SK-N-SH treated with all-trans-retinoic acid at 6 μM for 48 hours (cell line): ENCODE measurements at regions not wholly inside any gene's neighbourhood (a gene's known extent, or its start where the extent isn't known, plus 50 kb on each side); places are given as distances from the start of the nearest gene placed in this dataset.

ENCODE experiments used
- ATAC-seq: fragments of 200-7000 bp; cut with Tn5 transposase; 3 replicates; pipeline ENCODE4 v1.9.1; 2020; ENCODE audit warnings: mild to moderate bottlenecking, moderate library complexity
- ARNTL ChIP-seq: fragments of 450-650 bp; formaldehyde crosslinking; IDR thresholded peaks from 2 replicates; pipeline ENCODE4 v1.5.0; 2020; ENCODE audit warnings: low read depth, mild to moderate bottlenecking, moderate library complexity, borderline replicate concordance
- CREB5 ChIP-seq: fragments of 250-450 bp; sonication (Bioruptor Pico); IDR thresholded peaks from 2 replicates; pipeline ENCODE4 v1.5.1; 2020; ENCODE audit warnings: low read depth, mild to moderate bottlenecking, moderate library complexity
- CSDC2 ChIP-seq: fragments of 250-450 bp; sonication (Bioruptor Pico); IDR thresholded peaks from 2 replicates; pipeline ENCODE4 v1.5.0; 2020; ENCODE audit warnings: mild to moderate bottlenecking, moderate library complexity
- CSRNP3 ChIP-seq: fragments of 250-450 bp; sonication (Bioruptor Pico); IDR thresholded peaks from 2 replicates; pipeline ENCODE4 v1.5.1; 2021; ENCODE audit warnings: mild to moderate bottlenecking, moderate library complexity
- GLIS3 ChIP-seq: fragments of 250-450 bp; sonication (Bioruptor Pico); IDR thresholded peaks from 2 replicates; pipeline ENCODE4 v1.5.0; 2020; ENCODE audit warnings: mild to moderate bottlenecking, moderate library complexity
- ISL1 ChIP-seq: fragments of 250-450 bp; sonication (Bioruptor Pico); IDR thresholded peaks from 2 replicates; pipeline ENCODE4 v2.1.2; 2022; ENCODE audit warnings: mild to moderate bottlenecking, moderate library complexity
- OSR1 ChIP-seq: fragments of 250-450 bp; sonication (Bioruptor Pico); IDR thresholded peaks from 2 replicates; pipeline ENCODE4 v1.8.0; 2022; ENCODE audit warnings: moderate library complexity, mild to moderate bottlenecking, inconsistent platforms
- RARB ChIP-seq: fragments of 250-450 bp; sonication (Bioruptor Pico); IDR thresholded peaks from 2 replicates; pipeline ENCODE4 v1.8.0; 2021; ENCODE audit warnings: mild to moderate bottlenecking, moderate library complexity
- TCF4 ChIP-seq: fragments of 250-450 bp; sonication (Bioruptor Pico); IDR thresholded peaks from 2 replicates; pipeline ENCODE4 v1.8.0; 2021; ENCODE audit warnings: mild to moderate bottlenecking, moderate library complexity, borderline replicate concordance
- TOX ChIP-seq: fragments of 250-450 bp; sonication (Bioruptor Pico); IDR thresholded peaks from 2 replicates; pipeline ENCODE4 v1.8.0; 2021; ENCODE audit warnings: mild to moderate bottlenecking, moderate library complexity, borderline replicate concordance
- ZFP3 ChIP-seq: fragments of 250-450 bp; sonication (Bioruptor Pico); IDR thresholded peaks from 2 replicates; pipeline ENCODE4 v1.5.0; 2020; ENCODE audit warnings: mild to moderate bottlenecking, moderate library complexity
- ZFP30 ChIP-seq: fragments of 450-650 bp; formaldehyde crosslinking; IDR thresholded peaks from 2 replicates; pipeline ENCODE4 v1.5.0; 2022; ENCODE audit warnings: mild to moderate bottlenecking, moderate library complexity
- ZNF565 ChIP-seq: fragments of 450-650 bp; formaldehyde crosslinking; conservative IDR thresholded peaks from 2 replicates; pipeline ENCODE4 v1.5.0; 2020; ENCODE audit warnings: low read depth, mild to moderate bottlenecking, moderate library complexity
- ZNF70 ChIP-seq: fragments of 450-650 bp; formaldehyde crosslinking; IDR thresholded peaks from 2 replicates; pipeline ENCODE4 v1.5.0; 2020; ENCODE audit warnings: mild to moderate bottlenecking, moderate library complexity
- TF ChIP-seq, protein P1 (sequence below): fragments of 250-450 bp; sonication (Bioruptor Pico); IDR thresholded peaks from 2 replicates; pipeline ENCODE4 v1.8.0; 2021; ENCODE audit warnings: low read depth, mild to moderate bottlenecking, moderate library complexity, borderline replicate concordance
- TF ChIP-seq, protein P2 (sequence below): fragments of 250-450 bp; sonication (Bioruptor Pico); IDR thresholded peaks from 2 replicates; pipeline ENCODE4 v1.8.0; 2020; ENCODE audit warnings: mild to moderate bottlenecking, moderate library complexity, borderline replicate concordance

GRCh38 chr10:78283069-78283682 is 249.5 kb downstream of the RPS24 start:
- ATAC-seq = no peak
- TF ChIP-seq CREB5 = no peak
- no peak for TF ChIP-seq ZFP3 (CRISPR knock-in tag)
- TF ChIP-seq CSDC2 (CRISPR knock-in tag) = no peak
- no peak for TF ChIP-seq ZNF70
- TF ChIP-seq ZFP30 (CRISPR knock-in tag) = no peak
- TF ChIP-seq, protein P1, sequence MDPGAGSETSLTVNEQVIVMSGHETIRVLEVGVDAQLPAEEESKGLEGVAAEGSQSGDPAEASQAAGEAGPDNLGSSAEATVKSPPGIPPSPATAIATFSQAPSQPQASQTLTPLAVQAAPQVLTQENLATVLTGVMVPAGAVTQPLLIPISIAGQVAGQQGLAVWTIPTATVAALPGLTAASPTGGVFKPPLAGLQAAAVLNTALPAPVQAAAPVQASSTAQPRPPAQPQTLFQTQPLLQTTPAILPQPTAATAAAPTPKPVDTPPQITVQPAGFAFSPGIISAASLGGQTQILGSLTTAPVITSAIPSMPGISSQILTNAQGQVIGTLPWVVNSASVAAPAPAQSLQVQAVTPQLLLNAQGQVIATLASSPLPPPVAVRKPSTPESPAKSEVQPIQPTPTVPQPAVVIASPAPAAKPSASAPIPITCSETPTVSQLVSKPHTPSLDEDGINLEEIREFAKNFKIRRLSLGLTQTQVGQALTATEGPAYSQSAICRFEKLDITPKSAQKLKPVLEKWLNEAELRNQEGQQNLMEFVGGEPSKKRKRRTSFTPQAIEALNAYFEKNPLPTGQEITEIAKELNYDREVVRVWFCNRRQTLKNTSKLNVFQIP (CRISPR knock-in tag) = no peak
- TF ChIP-seq RARB = no peak
- no peak for TF ChIP-seq ZNF565
- no peak for TF ChIP-seq TCF4 (CRISPR knock-in tag)
- TF ChIP-seq OSR1 (CRISPR knock-in tag) = no peak
- TF ChIP-seq TOX (CRISPR knock-in tag) = no peak

DNA sequence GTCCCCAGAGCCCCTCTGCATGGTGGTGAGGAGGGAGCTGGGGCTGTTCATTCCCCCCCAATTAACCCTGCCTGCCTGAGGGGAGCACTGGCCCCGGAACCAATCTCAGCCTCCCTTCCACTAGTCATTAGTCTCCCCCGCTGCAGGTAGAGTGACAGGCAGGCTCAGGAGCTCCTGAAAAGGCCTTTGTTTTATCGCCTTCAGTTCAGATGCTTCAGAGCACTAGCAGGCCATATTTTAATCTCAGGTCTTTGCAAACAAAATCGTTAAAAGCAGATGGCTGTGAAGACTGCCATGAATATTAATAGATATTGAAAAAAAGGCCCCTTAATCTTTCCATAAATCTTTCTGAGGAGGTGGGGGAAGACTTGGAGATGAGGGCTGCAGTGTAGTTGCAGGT is 250.7 kb downstream of the RPS24 start:
- ATAC-seq = no peak

More for the DNA sequence above, 250.7 kb downstream of the RPS24 start:
- TF ChIP-seq OSR1 (CRISPR knock-in tag) (no peak), ZFP30 (CRISPR knock-in tag) (no peak), CSRNP3 (CRISPR knock-in tag) (no peak), GLIS3 (CRISPR knock-in tag) (no peak), CSDC2 (CRISPR knock-in tag) (no peak), TOX (CRISPR knock-in tag) (no peak), ARNTL (CRISPR knock-in tag) (no peak), CREB5 (no peak), ISL1 (CRISPR knock-in tag) (no peak)
- TF ChIP-seq, protein P2, sequence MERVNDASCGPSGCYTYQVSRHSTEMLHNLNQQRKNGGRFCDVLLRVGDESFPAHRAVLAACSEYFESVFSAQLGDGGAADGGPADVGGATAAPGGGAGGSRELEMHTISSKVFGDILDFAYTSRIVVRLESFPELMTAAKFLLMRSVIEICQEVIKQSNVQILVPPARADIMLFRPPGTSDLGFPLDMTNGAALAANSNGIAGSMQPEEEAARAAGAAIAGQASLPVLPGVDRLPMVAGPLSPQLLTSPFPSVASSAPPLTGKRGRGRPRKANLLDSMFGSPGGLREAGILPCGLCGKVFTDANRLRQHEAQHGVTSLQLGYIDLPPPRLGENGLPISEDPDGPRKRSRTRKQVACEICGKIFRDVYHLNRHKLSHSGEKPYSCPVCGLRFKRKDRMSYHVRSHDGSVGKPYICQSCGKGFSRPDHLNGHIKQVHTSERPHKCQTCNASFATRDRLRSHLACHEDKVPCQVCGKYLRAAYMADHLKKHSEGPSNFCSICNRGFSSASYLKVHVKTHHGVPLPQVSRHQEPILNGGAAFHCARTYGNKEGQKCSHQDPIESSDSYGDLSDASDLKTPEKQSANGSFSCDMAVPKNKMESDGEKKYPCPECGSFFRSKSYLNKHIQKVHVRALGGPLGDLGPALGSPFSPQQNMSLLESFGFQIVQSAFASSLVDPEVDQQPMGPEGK (CRISPR knock-in tag) = no peak
- TF ChIP-seq, protein P1 (CRISPR knock-in tag) = no peak
